B cell (primary cell): ENCODE measurements at regions not wholly inside any gene's neighbourhood (a gene's known extent, or its start where the extent isn't known, plus 50 kb on each side); places are given as distances from the start of the nearest gene placed in this dataset.

ENCODE experiments used
- ATAC-seq: fragments of 200-7000 bp; cut with Tn5 transposase; one replicate; pipeline ENCODE4 v1.10.0; 2021; ENCODE audit warnings: low read depth, mild to moderate bottlenecking, moderate number of reproducible peaks, moderate library complexity
- CTCF ChIA-PET: fragments of 350-600 bp; sonication (Branson Sonifier 250); formaldehyde crosslinking; loops from one replicate; lab custom pipeline; 2021; ENCODE audit warnings: antibody characterized with exemption, inconsistent platforms; lab: Charles Lee
- POLR2A ChIA-PET: fragments of 350-600 bp; sonication (Branson Sonifier 250); formaldehyde crosslinking; loops from one replicate; lab custom pipeline; 2021; ENCODE audit warnings: antibody characterized with exemption; lab: Charles Lee
- DNase-seq: peaks from one replicate; pipeline ENCODE4 v3.0.0; 2013
- H2AFZ ChIP-seq: 2 replicates; pipeline ENCODE4 v1.6.1; 2012; ENCODE audit warnings: mild to moderate bottlenecking, low read depth, low read length; ENCODE audit not compliant: insufficient read depth, poor library complexity, severe bottlenecking
- H3K27ac ChIP-seq, 2 donors: 1 replicate in 1 of 2; 2 replicates in 1 of 2; pipeline ENCODE4 v1.5.1; 2012 to 2013; ENCODE audit warnings: low read length in 2 of 2, mild to moderate bottlenecking in 2 of 2, moderate library complexity in 1 of 2
- H3K27me3 ChIP-seq, 4 experiments: fragments of 200-600 bp in 1 of 4; sonication (generic) in 1 of 4; replicated peaks in 1 of 4; 1 replicate in 2 of 4; 2 replicates in 2 of 4; pipeline versions ENCODE4 v1.6.1 to v1.7.0; 2013 to 2016; ENCODE audit warnings: low read length in 3 of 4, mild to moderate bottlenecking in 2 of 4, mixed read lengths in 1 of 4, moderate library complexity in 1 of 4; ENCODE audit not compliant: insufficient read depth in 4 of 4, control insufficient read depth in 3 of 4; ENCODE audit errors: control extremely low read depth in 1 of 4
- H3K36me3 ChIP-seq, 2 experiments: replicated peaks in 1 of 2; 1 replicate in 1 of 2; 2 replicates in 1 of 2; pipeline versions ENCODE4 v1.6.1 to v1.7.1; 2013; ENCODE audit warnings: low read length in 1 of 2; ENCODE audit not compliant: insufficient read depth in 2 of 2, control insufficient read depth in 1 of 2; ENCODE audit errors: control extremely low read depth in 1 of 2, extremely low read depth in 1 of 2
- H3K4me1 ChIP-seq, 2 donors: fragments of 200-600 bp in 1 of 2; sonication (generic) in 1 of 2; 1 replicate in 1 of 2; 2 replicates in 1 of 2; pipeline versions ENCODE4 v1.5.1 to v1.6.1; 2013 to 2017; ENCODE audit warnings: low read length in 2 of 2; ENCODE audit not compliant: control insufficient read depth in 2 of 2, insufficient read depth in 2 of 2
- H3K4me2 ChIP-seq: replicated peaks from 2 replicates; pipeline ENCODE3; 2012; ENCODE audit warnings: mild to moderate bottlenecking, low read depth, low read length; ENCODE audit not compliant: poor library complexity, severe bottlenecking
- H3K4me3 ChIP-seq, 5 experiments: fragments of 200-600 bp in 1 of 5; sonication (generic) in 1 of 5; 1 replicate in 3 of 5; 2 replicates in 2 of 5; pipeline versions ENCODE4 v1.5.1 to v1.7.0; 2011 to 2016; ENCODE audit warnings: low read length in 4 of 5, mild to moderate bottlenecking in 4 of 5, low read depth in 2 of 5, control low read depth in 1 of 5, moderate library complexity in 1 of 5; ENCODE audit not compliant: insufficient read depth in 1 of 5; ENCODE audit errors: control extremely low read depth in 1 of 5, extremely low read depth in 1 of 5
- H3K79me2 ChIP-seq: fragments of 200-600 bp; sonication (generic); one replicate; pipeline ENCODE4 v1.6.0; 2016; ENCODE audit warnings: low read length; ENCODE audit not compliant: control insufficient read depth, insufficient read depth
- H3K9ac ChIP-seq: fragments of 200-600 bp; sonication (generic); 2 replicates; pipeline ENCODE4 v1.6.1; 2017; ENCODE audit warnings: mild to moderate bottlenecking, low read length, moderate library complexity
- H3K9me3 ChIP-seq, 3 donors: one replicate each; pipeline versions ENCODE4 v1.6.1 to v1.7.1; 2013; ENCODE audit warnings: low read length in 2 of 3; ENCODE audit not compliant: control insufficient read depth in 2 of 3, insufficient read depth in 1 of 3; ENCODE audit errors: control extremely low read depth in 1 of 3
- H4K20me1 ChIP-seq: 2 replicates; pipeline ENCODE4 v1.6.0; 2012; ENCODE audit warnings: mild to moderate bottlenecking, low read length; ENCODE audit not compliant: insufficient read depth, control insufficient read depth, poor library complexity, severe bottlenecking
- H3K27ac Mint-ChIP-seq: one replicate; pipeline ENCODE4 v1.8.0; 2021; ENCODE audit warnings: mixed read lengths
- H3K27me3 Mint-ChIP-seq: one replicate; pipeline ENCODE4 v1.8.0; 2021; ENCODE audit warnings: mixed read lengths
- H3K4me1 Mint-ChIP-seq: one replicate; pipeline ENCODE4 v1.8.0; 2021; ENCODE audit warnings: mixed read lengths
- H3K4me3 Mint-ChIP-seq: one replicate; pipeline ENCODE4 v1.8.0; 2021; ENCODE audit warnings: mixed read lengths
- H3K9me3 Mint-ChIP-seq: one replicate; pipeline ENCODE4 v1.8.0; 2022; ENCODE audit warnings: mixed read lengths; ENCODE audit not compliant: insufficient read depth
- EZH2 ChIP-seq: IDR thresholded peaks from 2 replicates; pipeline ENCODE4 v1.6.1; 2012; ENCODE audit warnings: borderline replicate concordance, low read depth, mild to moderate bottlenecking, moderate library complexity, low read length; ENCODE audit not compliant: insufficient read depth, poor library complexity, severe bottlenecking
- WGBS: methylation state at CpG from one replicate; pipeline ENCODE4 v1.1.5; 2013; ENCODE audit warnings: missing lambda C conversion rate; ENCODE audit not compliant: insufficient coverage; 5-methylcytosine and 5-hydroxymethylcytosine counted together
- intact Hi-C: fragments of 100-400 bp; cut with micrococcal nuclease; formaldehyde crosslinking; loops from one replicate; pipeline ENCODE4 v1.10.0; 2022
- TF ChIP-seq, protein P1 (sequence below): fragments of 200-600 bp; IDR thresholded peaks from one replicate; pipeline ENCODE4 v1.8.0; 2022; ENCODE audit warnings: antibody characterized with exemption, mild to moderate bottlenecking

- peaks cover 5% of the 10 kb centered on the region for H3K9me3 Mint-ChIP-seq
Observed at GRCh38 chr20:57000441-57000968, 265.9 kb downstream of the BMP7 start.

DNA sequence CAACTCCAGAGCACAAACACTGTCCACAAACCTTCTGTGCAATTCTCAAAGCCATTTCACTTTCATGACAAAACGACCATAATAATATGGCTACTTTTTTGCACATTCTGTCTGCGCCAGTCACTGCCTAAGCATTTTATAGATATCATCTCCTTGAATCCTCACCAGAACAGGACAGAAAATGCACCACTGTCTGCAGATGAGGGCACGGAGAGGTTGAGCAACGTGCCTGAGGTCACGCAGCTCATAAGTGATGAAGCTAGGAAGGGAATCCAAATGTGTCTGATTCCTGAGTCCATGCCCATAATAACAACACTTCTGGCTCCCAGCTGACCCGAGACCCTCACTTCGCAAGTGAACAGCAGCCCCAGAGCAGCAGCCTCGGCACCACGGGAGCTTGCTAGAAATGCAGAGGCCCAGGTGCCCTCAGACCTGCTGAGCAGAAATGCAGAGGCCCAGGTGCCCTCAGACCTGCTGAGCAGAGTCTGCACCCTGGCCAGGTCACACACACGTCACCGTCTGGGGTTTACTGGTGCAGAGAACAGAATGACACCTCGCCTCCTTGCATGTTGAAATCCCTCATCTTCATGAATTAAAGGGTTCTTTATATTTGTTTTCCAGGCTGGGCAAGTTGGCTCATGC, 265.2 kb downstream of the BMP7 start:
- no peak for TF ChIP-seq EZH2
- TF ChIP-seq, protein P1, sequence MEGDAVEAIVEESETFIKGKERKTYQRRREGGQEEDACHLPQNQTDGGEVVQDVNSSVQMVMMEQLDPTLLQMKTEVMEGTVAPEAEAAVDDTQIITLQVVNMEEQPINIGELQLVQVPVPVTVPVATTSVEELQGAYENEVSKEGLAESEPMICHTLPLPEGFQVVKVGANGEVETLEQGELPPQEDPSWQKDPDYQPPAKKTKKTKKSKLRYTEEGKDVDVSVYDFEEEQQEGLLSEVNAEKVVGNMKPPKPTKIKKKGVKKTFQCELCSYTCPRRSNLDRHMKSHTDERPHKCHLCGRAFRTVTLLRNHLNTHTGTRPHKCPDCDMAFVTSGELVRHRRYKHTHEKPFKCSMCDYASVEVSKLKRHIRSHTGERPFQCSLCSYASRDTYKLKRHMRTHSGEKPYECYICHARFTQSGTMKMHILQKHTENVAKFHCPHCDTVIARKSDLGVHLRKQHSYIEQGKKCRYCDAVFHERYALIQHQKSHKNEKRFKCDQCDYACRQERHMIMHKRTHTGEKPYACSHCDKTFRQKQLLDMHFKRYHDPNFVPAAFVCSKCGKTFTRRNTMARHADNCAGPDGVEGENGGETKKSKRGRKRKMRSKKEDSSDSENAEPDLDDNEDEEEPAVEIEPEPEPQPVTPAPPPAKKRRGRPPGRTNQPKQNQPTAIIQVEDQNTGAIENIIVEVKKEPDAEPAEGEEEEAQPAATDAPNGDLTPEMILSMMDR, result no peak
- WGBS, result 78% methylated on average over 9 of the region's 12 CpGs
- Histone ChIP-seq H2AFZ (no peak overlapping the region), H3K79me2 (no peaks in the 10 kb centered on the region), H3K36me3 (no peaks in the 10 kb centered on the region), H3K27ac (no peak overlapping the region), H4K20me1 (no peaks in the 10 kb centered on the region), H3K27me3 (no peaks in the 10 kb centered on the region), H3K9ac (no peak overlapping the region), H3K4me1 (no peaks in the 10 kb centered on the region), H3K4me3 (no peak overlapping the region), H3K9me3 (peaks cover 0 to 23% (median 8%) of the 10 kb centered on the region in 3 donors), H3K4me2 (no peak overlapping the region)
- intact Hi-C loops, result no loop called here
- peaks cover 6% of the 10 kb centered on the region for H3K27me3 Mint-ChIP-seq
- no peak for ATAC-seq
- ChIA-PET CTCF (no interaction called here), POLR2A (no interaction called here)
- no peak overlapping the region for H3K4me3 Mint-ChIP-seq
- H3K4me1 Mint-ChIP-seq, result no peaks in the 10 kb centered on the region
- no peak for DNase-seq
- H3K9me3 Mint-ChIP-seq, result peaks cover 5% of the 10 kb centered on the region
- no peak overlapping the region for H3K27ac Mint-ChIP-seq

More at GRCh38 chr20:57000441-57000968, 265.9 kb downstream of the BMP7 start:
- H3K79me2 ChIP-seq, result no peaks in the 10 kb centered on the region
- no peaks in the 10 kb centered on the region for H3K4me1 Mint-ChIP-seq
- TF ChIP-seq EZH2, result no peak
- TF ChIP-seq, protein P1, result no peak
- no peak overlapping the region for H3K4me3 ChIP-seq
- H3K27me3 Mint-ChIP-seq, result peaks cover 6% of the 10 kb centered on the region
- ATAC-seq (no peak), DNase-seq (no peak)
- ChIA-PET POLR2A (no interaction called here), CTCF (no interaction called here)
- no peak overlapping the region for H3K27ac Mint-ChIP-seq
- no peak overlapping the region for H3K4me2 ChIP-seq
- no peak overlapping the region for H3K4me3 Mint-ChIP-seq
- no peak overlapping the region for H3K27ac ChIP-seq
- no peaks in the 10 kb centered on the region for H3K4me1 ChIP-seq
- no peaks in the 10 kb centered on the region for H3K36me3 ChIP-seq
- WGBS, result 94% methylated on average over 13 of the region's 17 CpGs
- H4K20me1 ChIP-seq, result no peaks in the 10 kb centered on the region
- peaks cover 0 to 26% (median 8%) of the 10 kb centered on the region in 3 donors for H3K9me3 ChIP-seq
- H3K9ac ChIP-seq, result no peak overlapping the region
- no peaks in the 10 kb centered on the region for H3K27me3 ChIP-seq
- intact Hi-C loops, result no loop called here
- no peak overlapping the region for H2AFZ ChIP-seq
